ENCODE measurements at regions not wholly inside any gene's neighbourhood (a gene's known extent, or its start where the extent isn't known, plus 50 kb on each side); places are given as distances from the start of the nearest gene placed in this dataset.
"Not testable (repeated sequence)": the region's sequence is repeated elsewhere in the genome, so short reads cannot be mapped to it uniquely, and the experiment has no call there.

GRCh38 chr1:199031170-199031569 lies 392.3 kb downstream of the PTPRC start:
- TF ChIP-seq EZH2, CTCF, EZH2phosphoT487 (IDR thresholded peaks at IDR 0.05): not testable (repeated sequence)

Measured in neural progenitor cell (in vitro differentiated cells).